Naive thymus-derived CD8-positive, alpha-beta T cell (primary cell): ENCODE measurements at regions not wholly inside any gene's neighbourhood (a gene's known extent, or its start where the extent isn't known, plus 50 kb on each side); places are given as distances from the start of the nearest gene placed in this dataset.

Experiments used
- ATAC-seq, 2 donors: fragments of 150-1000 bp; cut with Tn5 transposase in 1 of 2; sonication (Bioruptor Pico), chemical (Tn5 transposase) in 1 of 2; 1 replicate in 1 of 2; 2 replicates in 1 of 2; pipeline ENCODE4 v1.10.0; 2021; ENCODE audit warnings: mild to moderate bottlenecking in 2 of 2, moderate library complexity in 2 of 2
- POLR2A ChIA-PET: fragments of 350-600 bp; sonication (Branson Sonifier 250); formaldehyde crosslinking; loops from one replicate; lab custom pipeline; 2021; ENCODE audit warnings: antibody characterized with exemption; lab: Charles Lee
- DNase-seq, 10 donors: peaks; one replicate each; pipeline versions ENCODE4 v3.0.0 to v3.0.0-alpha.2; 2020 to 2022
- H3K27ac Mint-ChIP-seq, 10 donors: one replicate each; pipeline ENCODE4 v1.8.0; 2020 to 2022; ENCODE audit warnings: mild to moderate bottlenecking in 10 of 10, mixed read lengths in 10 of 10, moderate library complexity in 4 of 10, inconsistent platforms in 1 of 10
- H3K27me3 Mint-ChIP-seq, 5 donors: one replicate each; pipeline ENCODE4 v1.8.0; 2021 to 2022; ENCODE audit warnings: mixed read lengths in 5 of 5
- H3K36me3 Mint-ChIP-seq, 3 donors: one replicate each; pipeline ENCODE4 v1.8.0; 2020 to 2022; ENCODE audit warnings: mixed read lengths in 3 of 3, mild to moderate bottlenecking in 2 of 3, inconsistent platforms in 1 of 3
- H3K4me1 Mint-ChIP-seq, 4 donors: one replicate each; pipeline ENCODE4 v1.8.0; 2021 to 2022; ENCODE audit warnings: mixed read lengths in 4 of 4
- H3K4me3 Mint-ChIP-seq, 10 donors: one replicate each; pipeline ENCODE4 v1.8.0; 2020 to 2022; ENCODE audit warnings: mild to moderate bottlenecking in 10 of 10, mixed read lengths in 10 of 10, moderate library complexity in 6 of 10, inconsistent platforms in 1 of 10
- H3K9me3 Mint-ChIP-seq, 9 donors: one replicate each; pipeline ENCODE4 v1.8.0; 2020 to 2022; ENCODE audit warnings: mixed read lengths in 9 of 9, mild to moderate bottlenecking in 3 of 9, inconsistent platforms in 1 of 9, moderate library complexity in 1 of 9

GRCh38 chr4:56128213-56128612 lies 179.5 kb downstream of the CEP135 start:
- ATAC-seq (no peak), DNase-seq (no peak)
- H3K4me3 Mint-ChIP-seq: no peak overlapping the region
- H3K27ac Mint-ChIP-seq: no peak overlapping the region
- H3K36me3 Mint-ChIP-seq: no peaks in the 10 kb centered on the region
- peaks cover 0 to 14% (median 8%) of the 10 kb centered on the region in 5 donors for H3K27me3 Mint-ChIP-seq
- POLR2A ChIA-PET: no interaction called here
- H3K4me1 Mint-ChIP-seq: no peaks in the 10 kb centered on the region
- H3K9me3 Mint-ChIP-seq: no peaks in the 10 kb centered on the region

DNA sequence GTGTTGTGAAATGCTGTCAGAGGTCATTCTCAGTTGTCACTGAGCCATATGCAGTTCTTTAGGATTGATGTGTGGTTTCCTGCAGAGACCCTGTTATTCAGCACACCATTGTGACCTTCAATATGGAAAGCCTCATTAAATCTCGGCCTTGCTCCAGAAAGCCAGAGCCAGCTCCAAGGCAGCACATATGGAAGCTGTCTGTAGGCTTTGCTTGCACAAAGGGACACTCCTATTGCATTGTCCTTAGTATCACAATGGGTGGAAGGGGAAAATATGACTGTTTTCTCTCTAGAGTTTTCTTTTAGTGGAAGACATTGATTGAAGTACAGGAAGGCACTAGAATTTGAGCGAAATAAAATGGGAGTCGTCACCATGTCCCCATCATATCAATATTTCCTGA lies 179.0 kb downstream of the CEP135 start:
- Mint-ChIP-seq H3K27me3 (peaks cover 0 to 14% (median 8%) of the 10 kb centered on the region in 5 donors), H3K36me3 (no peaks in the 10 kb centered on the region)
- no peak for DNase-seq

GRCh38 chr4:56123547-56123946 lies 174.8 kb downstream of the CEP135 start:
- POLR2A ChIA-PET: no interaction called here
- no peak for ATAC-seq

More for the DNA sequence above, 179.0 kb downstream of the CEP135 start:
- Mint-ChIP-seq H3K4me1 (no peaks in the 10 kb centered on the region), H3K9me3 (no peaks in the 10 kb centered on the region), H3K4me3 (no peak overlapping the region), H3K27ac (no peak overlapping the region)
- no peak for ATAC-seq
- POLR2A ChIA-PET: no interaction called here

DNA sequence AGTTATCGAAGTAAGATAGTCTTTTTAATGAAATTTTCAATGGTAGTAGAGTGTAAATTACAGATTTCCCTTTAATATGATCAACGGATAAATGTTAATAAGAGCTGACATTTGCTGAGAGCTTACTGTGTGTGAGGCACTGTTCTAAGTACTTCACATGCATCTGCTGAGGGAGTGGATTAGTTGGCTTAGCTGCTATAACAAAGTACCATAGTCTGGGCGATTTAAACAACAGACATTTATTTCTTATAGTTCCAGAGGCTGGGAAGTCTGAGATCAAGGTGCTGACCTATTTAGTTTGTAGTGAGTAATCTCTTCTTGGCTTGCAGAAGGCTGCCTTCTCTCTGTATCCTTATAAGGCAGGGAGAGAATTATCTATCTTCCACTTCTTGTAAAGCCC lies 174.3 kb downstream of the CEP135 start:
- ATAC-seq: no peak
- Mint-ChIP-seq H3K4me1 (no peaks in the 10 kb centered on the region), H3K27ac (no peak overlapping the region), H3K27me3 (peaks cover 0 to 22% (median 8%) of the 10 kb centered on the region in 5 donors), H3K36me3 (no peaks in the 10 kb centered on the region), H3K4me3 (no peak overlapping the region), H3K9me3 (no peaks in the 10 kb centered on the region)
- POLR2A ChIA-PET: no interaction called here
- no peak for DNase-seq

More at GRCh38 chr4:56123547-56123946, 174.8 kb downstream of the CEP135 start:
- no peak overlapping the region for H3K4me3 Mint-ChIP-seq
- H3K4me1 Mint-ChIP-seq: no peaks in the 10 kb centered on the region
- H3K36me3 Mint-ChIP-seq: no peaks in the 10 kb centered on the region
- no peaks in the 10 kb centered on the region for H3K9me3 Mint-ChIP-seq
- H3K27ac Mint-ChIP-seq: no peak overlapping the region
- peaks cover 0 to 22% (median 8%) of the 10 kb centered on the region in 5 donors for H3K27me3 Mint-ChIP-seq
- no peak for DNase-seq

GRCh38 chr4:56118845-56119244 lies 170.1 kb downstream of the CEP135 start:
- POLR2A ChIA-PET: no interaction called here
- Mint-ChIP-seq H3K27ac (no peak overlapping the region), H3K4me3 (no peak overlapping the region), H3K9me3 (no peaks in the 10 kb centered on the region), H3K36me3 (no peaks in the 10 kb centered on the region), H3K4me1 (no peaks in the 10 kb centered on the region), H3K27me3 (peaks cover 0 to 11% (median 0%) of the 10 kb centered on the region in 5 donors)
- DNase-seq (no peak), ATAC-seq (no peak)

DNA sequence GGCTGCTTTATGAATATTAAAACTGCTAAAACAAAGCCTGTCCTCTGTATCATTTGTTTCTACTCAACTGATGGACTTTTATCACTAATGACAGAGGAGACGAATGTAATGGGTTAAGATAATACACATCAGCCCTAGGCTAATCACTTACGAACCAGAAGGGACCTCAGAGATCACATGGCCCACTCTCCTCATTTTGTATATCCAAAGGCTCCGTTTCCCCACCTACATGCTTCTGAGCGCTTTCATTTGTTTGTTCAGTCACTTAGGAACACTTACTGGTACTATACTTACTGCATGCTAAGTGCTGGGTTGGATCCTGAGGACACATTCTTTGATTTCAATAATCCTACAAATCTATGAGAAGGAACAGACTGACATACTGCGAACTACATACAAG lies 169.3 kb downstream of the CEP135 start:
- POLR2A ChIA-PET: no interaction called here
- ATAC-seq (no peak), DNase-seq (no peak)
- no peaks in the 10 kb centered on the region for H3K9me3 Mint-ChIP-seq
- no peaks in the 10 kb centered on the region for H3K4me1 Mint-ChIP-seq
- no peaks in the 10 kb centered on the region for H3K36me3 Mint-ChIP-seq
- no peak overlapping the region for H3K4me3 Mint-ChIP-seq
- H3K27ac Mint-ChIP-seq: no peak overlapping the region
- peaks cover 0 to 7% (median 0%) of the 10 kb centered on the region in 5 donors for H3K27me3 Mint-ChIP-seq

GRCh38 chr4:56115898-56116297 lies 167.2 kb downstream of the CEP135 start:
- DNase-seq (no peak), ATAC-seq (no peak)
- POLR2A ChIA-PET: no interaction called here
- Mint-ChIP-seq H3K27me3 (peaks cover 0 to 4% (median 0%) of the 10 kb centered on the region in 5 donors), H3K4me1 (no peaks in the 10 kb centered on the region), H3K9me3 (no peaks in the 10 kb centered on the region), H3K4me3 (no peak overlapping the region), H3K36me3 (no peaks in the 10 kb centered on the region), H3K27ac (no peak overlapping the region)

- no peak overlapping the region for H3K27ac Mint-ChIP-seq
- POLR2A ChIA-PET: no interaction called here
- no peaks in the 10 kb centered on the region for H3K9me3 Mint-ChIP-seq
- H3K27me3 Mint-ChIP-seq: no peaks in the 10 kb centered on the region
- H3K4me1 Mint-ChIP-seq: no peaks in the 10 kb centered on the region
- no peak overlapping the region for H3K4me3 Mint-ChIP-seq
- ATAC-seq: no peak
- H3K36me3 Mint-ChIP-seq: no peaks in the 10 kb centered on the region
- no peak for DNase-seq
These were observed 163.6 kb downstream of the CEP135 start for GRCh38 chr4:56112377-56112776.

- Mint-ChIP-seq H3K27me3 (peaks cover 0 to 2% (median 0%) of the 10 kb centered on the region in 5 donors), H3K36me3 (no peaks in the 10 kb centered on the region), H3K4me3 (no peak overlapping the region), H3K9me3 (no peaks in the 10 kb centered on the region), H3K27ac (no peak overlapping the region), H3K4me1 (no peaks in the 10 kb centered on the region)
- no peak for DNase-seq
- ATAC-seq: no peak
- POLR2A ChIA-PET: no interaction called here
These were observed 157.7 kb downstream of the CEP135 start for GRCh38 chr4:56106180-56107147.

GRCh38 chr4:56104188-56104587 lies 155.4 kb downstream of the CEP135 start:
- H3K36me3 Mint-ChIP-seq: no peaks in the 10 kb centered on the region
- H3K4me3 Mint-ChIP-seq: no peak overlapping the region
- peaks cover 0 to 2% (median 0%) of the 10 kb centered on the region in 5 donors for H3K27me3 Mint-ChIP-seq
- POLR2A ChIA-PET: no interaction called here
- ATAC-seq (no peak), DNase-seq (no peak)
- no peaks in the 10 kb centered on the region for H3K9me3 Mint-ChIP-seq
- H3K4me1 Mint-ChIP-seq: no peaks in the 10 kb centered on the region
- H3K27ac Mint-ChIP-seq: no peak overlapping the region

DNA sequence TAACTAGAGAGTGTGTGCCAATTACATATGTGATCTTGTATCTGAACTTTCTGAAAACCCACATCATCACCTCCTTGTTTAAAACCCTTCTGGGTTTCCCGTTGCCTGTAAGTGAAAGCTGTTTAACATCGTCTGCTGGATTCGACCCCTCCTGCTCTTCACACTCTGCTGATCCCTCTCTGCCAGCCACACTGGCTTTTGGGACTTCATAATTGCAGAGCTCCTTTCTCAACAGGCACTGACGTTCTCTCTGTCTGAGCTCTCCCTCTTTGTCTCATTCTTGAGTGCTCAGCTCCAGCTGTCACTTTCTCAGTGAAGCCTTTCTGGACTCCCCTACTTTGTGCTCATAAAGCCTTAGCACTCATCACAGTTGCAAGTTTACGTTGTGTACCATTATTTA lies 153.9 kb downstream of the CEP135 start:
- H3K4me3 Mint-ChIP-seq: no peak overlapping the region
- ATAC-seq: no peak
- H3K9me3 Mint-ChIP-seq: no peaks in the 10 kb centered on the region
- H3K27me3 Mint-ChIP-seq: peaks cover 0 to 2% (median 0%) of the 10 kb centered on the region in 5 donors
- no peak overlapping the region for H3K27ac Mint-ChIP-seq
- POLR2A ChIA-PET: no interaction called here
- no peaks in the 10 kb centered on the region for H3K36me3 Mint-ChIP-seq
- no peaks in the 10 kb centered on the region for H3K4me1 Mint-ChIP-seq
- DNase-seq: no peak

- no peak overlapping the region for H3K4me3 Mint-ChIP-seq
- peaks cover 0 to 2% (median 0%) of the 10 kb centered on the region in 5 donors for H3K27me3 Mint-ChIP-seq
- H3K9me3 Mint-ChIP-seq: no peaks in the 10 kb centered on the region
- no peak overlapping the region for H3K27ac Mint-ChIP-seq
- DNase-seq: no peak
- H3K36me3 Mint-ChIP-seq: no peaks in the 10 kb centered on the region
- ATAC-seq: no peak
- POLR2A ChIA-PET: no interaction called here
- H3K4me1 Mint-ChIP-seq: no peaks in the 10 kb centered on the region
These were observed 150.6 kb downstream of the CEP135 start for GRCh38 chr4:56099378-56099786.

GRCh38 chr4:56093576-56093975 lies 144.8 kb downstream of the CEP135 start:
- ATAC-seq (no peak), DNase-seq (no peak)
- peaks cover 0 to 6% (median 0%) of the 10 kb centered on the region in 5 donors for H3K27me3 Mint-ChIP-seq
- no peak overlapping the region for H3K27ac Mint-ChIP-seq
- no peaks in the 10 kb centered on the region for H3K4me1 Mint-ChIP-seq
- no peaks in the 10 kb centered on the region for H3K36me3 Mint-ChIP-seq
- H3K9me3 Mint-ChIP-seq: no peaks in the 10 kb centered on the region
- no peak overlapping the region for H3K4me3 Mint-ChIP-seq
- POLR2A ChIA-PET: no interaction called here
